Prostate gland (tissue), 2 donors: ENCODE measurements at regions not wholly inside any gene's neighbourhood (a gene's known extent, or its start where the extent isn't known, plus 50 kb on each side); places are given as distances from the start of the nearest gene placed in this dataset.

ENCODE experiments used
- POLR2A ChIP-seq: fragments of 450-650 bp; IDR thresholded peaks from one replicate; pipeline ENCODE4 v1.6.1; 2016; ENCODE audit warnings: antibody characterized with exemption, mild to moderate bottlenecking
- POLR2AphosphoS5 ChIP-seq: sonication (generic); formaldehyde crosslinking; IDR thresholded peaks from one replicate; pipeline ENCODE4 v1.6.1; 2017; ENCODE audit warnings: antibody characterized with exemption
- TF ChIP-seq, protein P1 (sequence below), 4 experiments: fragments of 200-600 bp in 2 of 4; fragments of 450-650 bp in 2 of 4; sonication (generic) in 2 of 4; IDR thresholded peaks; 1 replicate in 3 of 4; 2 replicates in 1 of 4; pipeline ENCODE4 v1.5.1; 2016 to 2019; ENCODE audit warnings: antibody characterized with exemption in 4 of 4, mild to moderate bottlenecking in 2 of 4, moderate library complexity in 2 of 4

DNA sequence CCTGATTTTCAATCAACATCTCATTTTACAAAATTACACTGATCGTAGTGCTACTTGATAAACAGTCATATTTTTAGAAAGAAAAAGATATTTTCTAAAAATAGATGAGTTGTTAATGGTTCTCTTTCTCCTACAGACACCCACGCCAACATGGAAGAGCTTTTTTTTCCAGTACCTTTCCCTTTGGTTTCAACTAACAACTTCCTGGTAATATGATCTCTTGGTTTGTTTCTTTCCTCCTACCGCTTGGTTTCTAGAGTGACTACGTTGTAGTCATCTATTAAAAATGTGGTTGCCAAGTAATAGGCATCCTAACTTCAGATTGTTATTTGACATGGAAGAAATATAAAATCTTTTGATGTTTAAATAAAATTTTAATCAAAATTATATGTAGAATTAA is 189.0 kb downstream of the LACC1 start:
- TF ChIP-seq, protein P1, sequence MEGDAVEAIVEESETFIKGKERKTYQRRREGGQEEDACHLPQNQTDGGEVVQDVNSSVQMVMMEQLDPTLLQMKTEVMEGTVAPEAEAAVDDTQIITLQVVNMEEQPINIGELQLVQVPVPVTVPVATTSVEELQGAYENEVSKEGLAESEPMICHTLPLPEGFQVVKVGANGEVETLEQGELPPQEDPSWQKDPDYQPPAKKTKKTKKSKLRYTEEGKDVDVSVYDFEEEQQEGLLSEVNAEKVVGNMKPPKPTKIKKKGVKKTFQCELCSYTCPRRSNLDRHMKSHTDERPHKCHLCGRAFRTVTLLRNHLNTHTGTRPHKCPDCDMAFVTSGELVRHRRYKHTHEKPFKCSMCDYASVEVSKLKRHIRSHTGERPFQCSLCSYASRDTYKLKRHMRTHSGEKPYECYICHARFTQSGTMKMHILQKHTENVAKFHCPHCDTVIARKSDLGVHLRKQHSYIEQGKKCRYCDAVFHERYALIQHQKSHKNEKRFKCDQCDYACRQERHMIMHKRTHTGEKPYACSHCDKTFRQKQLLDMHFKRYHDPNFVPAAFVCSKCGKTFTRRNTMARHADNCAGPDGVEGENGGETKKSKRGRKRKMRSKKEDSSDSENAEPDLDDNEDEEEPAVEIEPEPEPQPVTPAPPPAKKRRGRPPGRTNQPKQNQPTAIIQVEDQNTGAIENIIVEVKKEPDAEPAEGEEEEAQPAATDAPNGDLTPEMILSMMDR (IDR thresholded peaks at IDR 0.05), result no peak
- TF ChIP-seq POLR2A (no peak), POLR2AphosphoS5 (no peak)
